H1 (cell line): ENCODE measurements at regions not wholly inside any gene's neighbourhood (a gene's known extent, or its start where the extent isn't known, plus 50 kb on each side); places are given as distances from the start of the nearest gene placed in this dataset.

Experiments
- ATF3 ChIP-seq: IDR thresholded peaks from 2 replicates; pipeline ENCODE4 v1.6.1; 2011; ENCODE audit warnings: low read depth, mild to moderate bottlenecking, low read length; ENCODE audit not compliant: insufficient read depth
- CHD1 ChIP-seq: IDR thresholded peaks from 2 replicates; pipeline ENCODE4 v1.6.1; 2012; ENCODE audit warnings: low read depth, low read length, improper control_type of control experiment
- CHD2 ChIP-seq: IDR thresholded peaks from 2 replicates; pipeline ENCODE4 v1.6.1; 2012; ENCODE audit warnings: low read length, improper control_type of control experiment
- CTCF ChIP-seq, 3 experiments: IDR thresholded peaks; 1 replicate in 2 of 3; 2 replicates in 1 of 3; pipeline versions ENCODE4 v1.5.1 to v1.6.1; 2011; ENCODE audit warnings: low read length in 3 of 3, mild to moderate bottlenecking in 3 of 3, inconsistent platforms in 2 of 3, low read depth in 1 of 3, moderate library complexity in 1 of 3; ENCODE audit not compliant: insufficient read depth in 1 of 3; ENCODE audit errors: control extremely low read depth in 1 of 3
- EP300 ChIP-seq, 2 experiments: IDR thresholded peaks; 1 replicate in 1 of 2; 2 replicates in 1 of 2; pipeline ENCODE4 v1.6.1; 2011 to 2012; ENCODE audit warnings: low read depth in 2 of 2, low read length in 2 of 2, mild to moderate bottlenecking in 2 of 2, borderline replicate concordance in 1 of 2, inconsistent platforms in 1 of 2, moderate library complexity in 1 of 2
- EZH2 ChIP-seq: fragments of 200-600 bp; sonication (generic); IDR thresholded peaks from 2 replicates; pipeline ENCODE4 v1.7.1; 2012; ENCODE audit warnings: low read depth, mild to moderate bottlenecking, moderate library complexity, low read length, inconsistent platforms; ENCODE audit not compliant: severe bottlenecking
- FOSL1 ChIP-seq: IDR thresholded peaks from 2 replicates; pipeline ENCODE4 v1.6.1; 2011; ENCODE audit warnings: mild to moderate bottlenecking, low read depth, low read length, moderate library complexity; ENCODE audit not compliant: insufficient read depth
- JUND ChIP-seq: IDR thresholded peaks from 2 replicates; pipeline ENCODE4 v1.6.1; 2011; ENCODE audit warnings: mild to moderate bottlenecking, improper control_type of control experiment, low read length
- POLR2AphosphoS5 ChIP-seq: IDR thresholded peaks from 2 replicates; pipeline ENCODE4 v1.6.1; 2011; ENCODE audit warnings: low read depth, low read length
- RNF2 ChIP-seq: fragments of 200-900, 300-1000 bp; sonication (generic); IDR thresholded peaks from 2 replicates; pipeline ENCODE4 v1.7.1; 2016; ENCODE audit warnings: borderline replicate concordance, low read depth, mild to moderate bottlenecking, antibody characterized with exemption, low read length; ENCODE audit not compliant: poor library complexity, severe bottlenecking; ENCODE audit errors: missing control alignments
- TEAD4 ChIP-seq: IDR thresholded peaks from 2 replicates; pipeline ENCODE4 v1.6.1; 2012; ENCODE audit warnings: low read depth, low read length, inconsistent platforms, mixed read lengths
- USF2 ChIP-seq: IDR thresholded peaks from 2 replicates; pipeline ENCODE4 v1.6.1; 2011; ENCODE audit warnings: low read length, improper control_type of control experiment

GRCh38 chrX:7542587-7543380, 300.2 kb upstream of the VCX start:
- no peak for TF ChIP-seq TEAD4
- TF ChIP-seq CHD2 = no peak
- no peak for TF ChIP-seq EZH2
- TF ChIP-seq EP300 (IDR thresholded peaks at IDR 0.05; ENCODE audit: borderline replicate concordance in 1 of 2, low read depth in 2 of 2, low read length in 2 of 2) = no peak
- no peak for TF ChIP-seq USF2
- no peak for TF ChIP-seq RNF2
- TF ChIP-seq JUND = no peak
- no peak for TF ChIP-seq CTCF (IDR thresholded peaks at IDR 0.05; ENCODE audit: control extremely low read depth in 1 of 3, insufficient read depth in 1 of 3, low read depth in 1 of 3, low read length in 3 of 3)
- TF ChIP-seq POLR2AphosphoS5 = no peak
- no peak for TF ChIP-seq ATF3
- TF ChIP-seq FOSL1 = no peak
- TF ChIP-seq CHD1 = no peak
